Neural cell (in vitro differentiated cells): ENCODE measurements at regions not wholly inside any gene's neighbourhood (a gene's known extent, or its start where the extent isn't known, plus 50 kb on each side); places are given as distances from the start of the nearest gene placed in this dataset.

Experiments
- H2AFZ ChIP-seq: fragments of 200-600, 300-800 bp; sonication (generic), shearing (Covaris generic); 2 replicates; pipeline ENCODE4 v1.6.0; 2014; ENCODE audit warnings: low read depth, mild to moderate bottlenecking, antibody characterized with exemption, low read length, moderate library complexity
- H3F3A ChIP-seq: fragments of 200-600 bp; shearing (Covaris generic); 2 replicates; pipeline ENCODE4 v1.6.1; 2016; ENCODE audit warnings: mild to moderate bottlenecking, moderate library complexity, mixed read lengths, antibody characterized with exemption, low read length; ENCODE audit not compliant: insufficient read depth, poor library complexity, severe bottlenecking
- H3K27ac ChIP-seq: fragments of 200-600, 300-800 bp; sonication (generic), shearing (Covaris generic); 2 replicates; pipeline ENCODE4 v1.5.1; 2014; ENCODE audit warnings: mild to moderate bottlenecking, low read length, moderate library complexity
- H3K27me3 ChIP-seq: fragments of 300-800, 200-600 bp; sonication (generic), shearing (Covaris generic); 2 replicates; pipeline ENCODE4 v1.6.0; 2014; ENCODE audit warnings: mild to moderate bottlenecking, low read depth, low read length, moderate library complexity; ENCODE audit not compliant: insufficient read depth
- H3K36me3 ChIP-seq: fragments of 300-800, 200-600 bp; sonication (generic), shearing (Covaris generic); 2 replicates; pipeline ENCODE4 v1.5.1; 2014; ENCODE audit warnings: mild to moderate bottlenecking, antibody characterized with exemption, low read length, moderate library complexity; ENCODE audit not compliant: insufficient read depth
- H3K4me2 ChIP-seq: fragments of 300-800, 200-600 bp; sonication (generic), shearing (Covaris generic); 2 replicates; pipeline ENCODE4 v1.6.0; 2014; ENCODE audit warnings: mild to moderate bottlenecking, low read length
- H3K4me3 ChIP-seq: fragments of 300-800, 200-600 bp; sonication (generic), shearing (Covaris generic); 2 replicates; pipeline ENCODE4 v1.5.1; 2014; ENCODE audit warnings: mild to moderate bottlenecking, low read length, moderate library complexity
- H3K79me2 ChIP-seq: fragments of 200-600 bp; shearing (Covaris generic); replicated peaks from 2 replicates; pipeline ENCODE4 v1.6.0; 2014; ENCODE audit warnings: mild to moderate bottlenecking, low read length, moderate library complexity; ENCODE audit not compliant: insufficient read depth
- H3K9ac ChIP-seq: fragments of 300-800, 200-600 bp; sonication (generic), shearing (Covaris generic); 2 replicates; pipeline ENCODE4 v1.6.1; 2016; ENCODE audit warnings: mild to moderate bottlenecking, low read length, mixed read lengths
- H3K9me2 ChIP-seq: fragments of 200-600 bp; shearing (Covaris generic); 2 replicates; pipeline ENCODE4 v1.6.1; 2016; ENCODE audit warnings: mild to moderate bottlenecking, low read length, mixed read lengths; ENCODE audit not compliant: insufficient read depth
- H3K9me3 ChIP-seq: fragments of 200-600, 300-800 bp; sonication (generic), shearing (Covaris generic); 2 replicates; pipeline ENCODE4 v1.6.1; 2016; ENCODE audit warnings: mild to moderate bottlenecking, mixed run types, low read length, moderate library complexity, mixed read lengths
- H4K20me1 ChIP-seq: fragments of 200-600 bp; shearing (Covaris generic); 2 replicates; pipeline ENCODE4 v1.6.1; 2016; ENCODE audit warnings: mild to moderate bottlenecking, mixed run types; ENCODE audit not compliant: insufficient read depth
- CTCF ChIP-seq: fragments of 450-650 bp; IDR thresholded peaks from 2 replicates; pipeline ENCODE4 v1.5.1; 2014; ENCODE audit warnings: antibody characterized with exemption, mild to moderate bottlenecking, moderate library complexity; ENCODE audit not compliant: poor library complexity, severe bottlenecking
- EP300 ChIP-seq: fragments of 450-650 bp; conservative IDR thresholded peaks from 2 replicates; pipeline ENCODE4 v1.6.1; 2014; ENCODE audit warnings: antibody characterized with exemption, mild to moderate bottlenecking, moderate library complexity; ENCODE audit not compliant: poor library complexity, severe bottlenecking
- EZH2 ChIP-seq: fragments of 200-600, 300-800 bp; shearing (Covaris generic), sonication (generic); IDR thresholded peaks from 2 replicates; pipeline ENCODE4 v1.6.1; 2014; ENCODE audit warnings: antibody characterized with exemption, low read length, borderline replicate concordance, mild to moderate bottlenecking; ENCODE audit not compliant: insufficient read depth, poor library complexity, severe bottlenecking
- MXI1 ChIP-seq: fragments of 450-650 bp; conservative IDR thresholded peaks from 2 replicates; pipeline ENCODE4 v1.6.1; 2014; ENCODE audit warnings: antibody characterized with exemption, mild to moderate bottlenecking; ENCODE audit not compliant: poor library complexity, severe bottlenecking
- POLR2AphosphoS5 ChIP-seq: IDR thresholded peaks from 2 replicates; pipeline ENCODE4 v1.6.1; 2012
- RAD21 ChIP-seq: fragments of 450-650 bp; conservative IDR thresholded peaks from 2 replicates; pipeline ENCODE4 v1.6.1; 2014; ENCODE audit warnings: antibody characterized with exemption, mild to moderate bottlenecking, moderate library complexity
- REST ChIP-seq: IDR thresholded peaks from 2 replicates; pipeline ENCODE4 v1.6.1; 2012; ENCODE audit warnings: borderline replicate concordance
- SMC3 ChIP-seq: fragments of 450-650 bp; conservative IDR thresholded peaks from 2 replicates; pipeline ENCODE4 v1.6.1; 2014; ENCODE audit warnings: antibody characterized with exemption, mild to moderate bottlenecking, moderate library complexity; ENCODE audit not compliant: poor library complexity
- TAF1 ChIP-seq: IDR thresholded peaks from 2 replicates; pipeline ENCODE4 v1.6.1; 2012; ENCODE audit warnings: low read depth

- Histone ChIP-seq H3K4me2 (no peak overlapping the region), H3K4me3 (no peak overlapping the region), H3K27me3 (no peaks in the 10 kb centered on the region), H2AFZ (no peak overlapping the region), H3K36me3 (no peaks in the 10 kb centered on the region), H3K9me2 (no peaks in the 10 kb centered on the region), H3F3A (no peaks in the 10 kb centered on the region), H3K27ac (no peak overlapping the region), H3K79me2 (no peaks in the 10 kb centered on the region), H3K9ac (no peak overlapping the region), H3K9me3 (no peaks in the 10 kb centered on the region), H4K20me1 (no peaks in the 10 kb centered on the region)
- TF ChIP-seq CTCF (no peak), RAD21 (no peak), REST (no peak), MXI1 (no peak), EP300 (no peak), POLR2AphosphoS5 (no peak), TAF1 (no peak), EZH2 (no peak), SMC3 (no peak)
Measured at GRCh38 chrX:125736008-125736729, 416.5 kb downstream of the TEX13C start.

GRCh38 chrX:125742811-125743210 is 423.1 kb downstream of the TEX13C start:
- Histone ChIP-seq H3K9me3 (no peaks in the 10 kb centered on the region), H3K79me2 (no peaks in the 10 kb centered on the region), H3K9ac (no peak overlapping the region), H3K27me3 (no peaks in the 10 kb centered on the region), H3K4me2 (no peak overlapping the region), H3K36me3 (no peaks in the 10 kb centered on the region), H4K20me1 (no peaks in the 10 kb centered on the region), H3K4me3 (no peak overlapping the region), H3F3A (no peaks in the 10 kb centered on the region), H2AFZ (no peak overlapping the region), H3K27ac (no peak overlapping the region), H3K9me2 (no peaks in the 10 kb centered on the region)
- TF ChIP-seq POLR2AphosphoS5 (no peak), REST (no peak), SMC3 (no peak), MXI1 (no peak), RAD21 (no peak), EZH2 (no peak), TAF1 (no peak), CTCF (no peak), EP300 (no peak)
